ENCODE measurements at regions not wholly inside any gene's neighbourhood (a gene's known extent, or its start where the extent isn't known, plus 50 kb on each side); places are given as distances from the start of the nearest gene placed in this dataset.

GRCh38 chr6:144647406-144647964, 362.4 kb downstream of the UTRN start:
- no peaks in the 10 kb centered on the region for H3K27me3 ChIP-seq (ENCODE audit: insufficient read depth, low read length)
- no peaks in the 10 kb centered on the region for H3K9me3 ChIP-seq (ENCODE audit: low read depth, low read length)
- H3K4me2 ChIP-seq (ENCODE audit: insufficient read depth, low read length): no peak overlapping the region
- no peak overlapping the region for H3K27ac ChIP-seq (ENCODE audit: low read depth, low read length)
- no peaks in the 10 kb centered on the region for H3K4me1 ChIP-seq (ENCODE audit: insufficient read depth, low read length)
- H3K36me3 ChIP-seq (ENCODE audit: insufficient read depth, low read length): no peaks in the 10 kb centered on the region
- H3K4me3 ChIP-seq (ENCODE audit: insufficient read depth, low read length): no peak overlapping the region
- H3K79me2 ChIP-seq (ENCODE audit: insufficient read depth, low read length): no peaks in the 10 kb centered on the region
- no peaks in the 10 kb centered on the region for H4K20me1 ChIP-seq (ENCODE audit: insufficient read depth, low read length)
- DNase-seq (ENCODE audit: insufficient read length, low spot score, missing footprints): no peak
- H2AFZ ChIP-seq (ENCODE audit: low read length): no peak overlapping the region
- TF ChIP-seq CTCF (IDR thresholded peaks at IDR 0.05; ENCODE audit: extremely low read depth, low read depth, low read length): no peak

DNA sequence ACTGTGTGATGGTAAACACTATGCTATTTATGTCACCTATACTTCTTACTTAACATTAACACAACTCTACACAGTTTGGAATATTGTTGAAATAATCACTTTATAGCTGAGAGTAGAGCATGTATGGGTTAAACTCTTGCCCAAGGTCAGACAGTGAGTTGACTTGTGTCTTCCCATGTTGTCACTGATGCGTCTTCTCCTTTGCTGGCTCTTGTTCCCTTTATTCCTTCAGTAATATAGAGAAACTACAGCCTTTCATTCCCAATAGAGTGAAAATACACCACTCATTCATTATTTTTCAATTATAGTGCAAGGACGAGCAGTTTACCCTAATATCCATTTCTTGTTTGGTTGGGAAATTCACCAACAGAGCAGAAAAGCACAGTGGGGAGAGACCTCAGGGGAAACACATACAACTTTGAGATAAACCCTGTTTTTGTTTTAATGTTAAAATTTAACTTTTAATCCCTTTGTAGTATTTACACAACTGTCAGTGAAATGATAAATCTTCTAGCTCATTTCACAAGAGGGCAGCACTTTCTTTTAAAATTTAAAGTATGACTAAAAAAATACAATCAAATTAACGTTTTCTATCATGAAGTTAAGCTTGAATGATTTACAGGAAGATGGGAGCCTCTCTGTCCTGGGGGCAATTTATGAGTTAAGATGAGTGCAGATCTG, 363.0 kb downstream of the UTRN start:
- no peaks in the 10 kb centered on the region for H3K36me3 ChIP-seq (ENCODE audit: insufficient read depth, low read length)
- H3K27me3 ChIP-seq (ENCODE audit: insufficient read depth, low read length): no peaks in the 10 kb centered on the region
- peak; percentile 22 for TF ChIP-seq CTCF (IDR thresholded peaks at IDR 0.05; ENCODE audit: extremely low read depth, low read depth, low read length)
- no peak overlapping the region for H3K27ac ChIP-seq (ENCODE audit: low read depth, low read length)
- no peaks in the 10 kb centered on the region for H3K4me1 ChIP-seq (ENCODE audit: insufficient read depth, low read length)
- H3K9me3 ChIP-seq (ENCODE audit: low read depth, low read length): no peaks in the 10 kb centered on the region
- DNase-seq (ENCODE audit: insufficient read length, low spot score, missing footprints): no peak
- H3K4me2 ChIP-seq (ENCODE audit: insufficient read depth, low read length): no peak overlapping the region
- no peak overlapping the region for H2AFZ ChIP-seq (ENCODE audit: low read length)
- H3K79me2 ChIP-seq (ENCODE audit: insufficient read depth, low read length): no peaks in the 10 kb centered on the region
- no peak overlapping the region for H3K4me3 ChIP-seq (ENCODE audit: insufficient read depth, low read length)
- H4K20me1 ChIP-seq (ENCODE audit: insufficient read depth, low read length): no peaks in the 10 kb centered on the region

GRCh38 chr6:144649085-144649484, 363.9 kb downstream of the UTRN start:
- TF ChIP-seq CTCF (IDR thresholded peaks at IDR 0.05; ENCODE audit: extremely low read depth, low read depth, low read length): no peak
- Histone ChIP-seq H3K79me2 (ENCODE audit: insufficient read depth, low read length) (no peaks in the 10 kb centered on the region), H2AFZ (ENCODE audit: low read length) (no peak overlapping the region), H3K27ac (ENCODE audit: low read depth, low read length) (no peak overlapping the region), H3K27me3 (ENCODE audit: insufficient read depth, low read length) (no peaks in the 10 kb centered on the region), H3K36me3 (ENCODE audit: insufficient read depth, low read length) (no peaks in the 10 kb centered on the region), H3K4me3 (ENCODE audit: insufficient read depth, low read length) (no peak overlapping the region), H3K4me1 (ENCODE audit: insufficient read depth, low read length) (no peaks in the 10 kb centered on the region), H3K4me2 (ENCODE audit: insufficient read depth, low read length) (no peak overlapping the region), H4K20me1 (ENCODE audit: insufficient read depth, low read length) (no peaks in the 10 kb centered on the region), H3K9me3 (ENCODE audit: low read depth, low read length) (no peaks in the 10 kb centered on the region)
- no peak for DNase-seq (ENCODE audit: insufficient read length, low spot score, missing footprints)

GRCh38 chr6:144651234-144651633, 366.1 kb downstream of the UTRN start:
- Histone ChIP-seq H3K79me2 (ENCODE audit: insufficient read depth, low read length) (peaks cover 4% of the 10 kb centered on the region), H3K27ac (ENCODE audit: low read depth, low read length) (no peak overlapping the region), H3K4me1 (ENCODE audit: insufficient read depth, low read length) (no peaks in the 10 kb centered on the region), H2AFZ (ENCODE audit: low read length) (no peak overlapping the region), H3K36me3 (ENCODE audit: insufficient read depth, low read length) (no peaks in the 10 kb centered on the region), H3K9me3 (ENCODE audit: low read depth, low read length) (no peaks in the 10 kb centered on the region), H3K4me3 (ENCODE audit: insufficient read depth, low read length) (no peak overlapping the region), H4K20me1 (ENCODE audit: insufficient read depth, low read length) (no peaks in the 10 kb centered on the region), H3K27me3 (ENCODE audit: insufficient read depth, low read length) (no peaks in the 10 kb centered on the region), H3K4me2 (ENCODE audit: insufficient read depth, low read length) (no peak overlapping the region)
- no peak for TF ChIP-seq CTCF (IDR thresholded peaks at IDR 0.05; ENCODE audit: extremely low read depth, low read depth, low read length)
- no peak for DNase-seq (ENCODE audit: insufficient read length, low spot score, missing footprints)

Measured in osteoblast (primary cell).